Neural cell (in vitro differentiated cells): ENCODE measurements at regions not wholly inside any gene's neighbourhood (a gene's known extent, or its start where the extent isn't known, plus 50 kb on each side); places are given as distances from the start of the nearest gene placed in this dataset.

Source experiments
- CTCF ChIP-seq: fragments of 450-650 bp; IDR thresholded peaks from 2 replicates; pipeline ENCODE4 v1.5.1; 2014; ENCODE audit warnings: antibody characterized with exemption, mild to moderate bottlenecking, moderate library complexity; ENCODE audit not compliant: poor library complexity, severe bottlenecking
- MXI1 ChIP-seq: fragments of 450-650 bp; conservative IDR thresholded peaks from 2 replicates; pipeline ENCODE4 v1.6.1; 2014; ENCODE audit warnings: antibody characterized with exemption, mild to moderate bottlenecking; ENCODE audit not compliant: poor library complexity, severe bottlenecking
- POLR2AphosphoS5 ChIP-seq: IDR thresholded peaks from 2 replicates; pipeline ENCODE4 v1.6.1; 2012
- RAD21 ChIP-seq: fragments of 450-650 bp; conservative IDR thresholded peaks from 2 replicates; pipeline ENCODE4 v1.6.1; 2014; ENCODE audit warnings: antibody characterized with exemption, mild to moderate bottlenecking, moderate library complexity
- SMC3 ChIP-seq: fragments of 450-650 bp; conservative IDR thresholded peaks from 2 replicates; pipeline ENCODE4 v1.6.1; 2014; ENCODE audit warnings: antibody characterized with exemption, mild to moderate bottlenecking, moderate library complexity; ENCODE audit not compliant: poor library complexity
- TF ChIP-seq, protein P1 (sequence below): IDR thresholded peaks from 2 replicates; pipeline ENCODE4 v1.6.1; 2012; ENCODE audit warnings: borderline replicate concordance

DNA sequence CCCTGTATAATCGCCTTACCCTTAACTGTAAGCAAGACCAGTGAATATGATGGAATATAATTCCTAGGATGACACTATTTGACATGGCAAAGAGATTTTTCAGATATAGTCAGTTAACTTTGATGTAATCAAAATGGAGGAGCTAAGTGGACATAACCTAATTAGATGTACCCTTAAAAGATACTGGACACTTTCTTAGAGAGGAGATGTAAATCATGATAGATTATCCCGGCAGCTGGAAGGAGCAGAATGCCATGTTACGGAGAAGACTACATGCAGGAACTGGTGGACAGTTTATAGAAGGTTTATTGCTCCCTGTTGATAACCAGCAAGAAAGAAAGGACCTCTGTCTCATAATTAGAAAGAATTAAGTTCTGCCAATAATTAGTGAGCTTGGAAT lies 1142.9 kb downstream of the SI start:
- TF ChIP-seq MXI1 = no peak
- TF ChIP-seq RAD21 = no peak
- no peak for TF ChIP-seq POLR2AphosphoS5
- TF ChIP-seq SMC3 = no peak
- TF ChIP-seq CTCF = no peak
- TF ChIP-seq, protein P1, sequence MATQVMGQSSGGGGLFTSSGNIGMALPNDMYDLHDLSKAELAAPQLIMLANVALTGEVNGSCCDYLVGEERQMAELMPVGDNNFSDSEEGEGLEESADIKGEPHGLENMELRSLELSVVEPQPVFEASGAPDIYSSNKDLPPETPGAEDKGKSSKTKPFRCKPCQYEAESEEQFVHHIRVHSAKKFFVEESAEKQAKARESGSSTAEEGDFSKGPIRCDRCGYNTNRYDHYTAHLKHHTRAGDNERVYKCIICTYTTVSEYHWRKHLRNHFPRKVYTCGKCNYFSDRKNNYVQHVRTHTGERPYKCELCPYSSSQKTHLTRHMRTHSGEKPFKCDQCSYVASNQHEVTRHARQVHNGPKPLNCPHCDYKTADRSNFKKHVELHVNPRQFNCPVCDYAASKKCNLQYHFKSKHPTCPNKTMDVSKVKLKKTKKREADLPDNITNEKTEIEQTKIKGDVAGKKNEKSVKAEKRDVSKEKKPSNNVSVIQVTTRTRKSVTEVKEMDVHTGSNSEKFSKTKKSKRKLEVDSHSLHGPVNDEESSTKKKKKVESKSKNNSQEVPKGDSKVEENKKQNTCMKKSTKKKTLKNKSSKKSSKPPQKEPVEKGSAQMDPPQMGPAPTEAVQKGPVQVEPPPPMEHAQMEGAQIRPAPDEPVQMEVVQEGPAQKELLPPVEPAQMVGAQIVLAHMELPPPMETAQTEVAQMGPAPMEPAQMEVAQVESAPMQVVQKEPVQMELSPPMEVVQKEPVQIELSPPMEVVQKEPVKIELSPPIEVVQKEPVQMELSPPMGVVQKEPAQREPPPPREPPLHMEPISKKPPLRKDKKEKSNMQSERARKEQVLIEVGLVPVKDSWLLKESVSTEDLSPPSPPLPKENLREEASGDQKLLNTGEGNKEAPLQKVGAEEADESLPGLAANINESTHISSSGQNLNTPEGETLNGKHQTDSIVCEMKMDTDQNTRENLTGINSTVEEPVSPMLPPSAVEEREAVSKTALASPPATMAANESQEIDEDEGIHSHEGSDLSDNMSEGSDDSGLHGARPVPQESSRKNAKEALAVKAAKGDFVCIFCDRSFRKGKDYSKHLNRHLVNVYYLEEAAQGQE = no peak
